Renal cortical epithelial cell (primary cell): ENCODE measurements at regions not wholly inside any gene's neighbourhood (a gene's known extent, or its start where the extent isn't known, plus 50 kb on each side); places are given as distances from the start of the nearest gene placed in this dataset.

Source experiments
- DNase-seq: peaks from one replicate; pipeline ENCODE4 v3.0.0-alpha.2; 2011; ENCODE audit warnings: low read depth

DNA sequence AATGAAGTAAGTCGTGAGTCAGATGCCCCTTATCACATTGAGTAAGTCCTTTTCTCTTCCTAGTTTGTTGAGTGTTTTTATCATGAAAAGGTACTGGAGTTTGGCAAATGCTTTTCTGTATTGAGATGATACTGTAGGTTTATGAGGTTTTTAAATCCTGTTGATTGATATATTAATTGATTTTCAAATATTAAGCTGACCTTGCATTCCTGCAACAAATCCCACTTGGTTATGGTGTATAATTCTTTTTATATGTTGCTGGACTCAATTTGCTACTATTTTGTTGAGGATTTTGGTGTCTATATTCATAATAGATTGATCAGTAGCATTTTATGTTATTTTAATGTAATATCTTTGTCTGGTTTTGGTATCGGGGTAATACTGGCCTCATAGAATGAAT lies 81.0 kb upstream of the BNC2 start:
- no peak for DNase-seq

DNA sequence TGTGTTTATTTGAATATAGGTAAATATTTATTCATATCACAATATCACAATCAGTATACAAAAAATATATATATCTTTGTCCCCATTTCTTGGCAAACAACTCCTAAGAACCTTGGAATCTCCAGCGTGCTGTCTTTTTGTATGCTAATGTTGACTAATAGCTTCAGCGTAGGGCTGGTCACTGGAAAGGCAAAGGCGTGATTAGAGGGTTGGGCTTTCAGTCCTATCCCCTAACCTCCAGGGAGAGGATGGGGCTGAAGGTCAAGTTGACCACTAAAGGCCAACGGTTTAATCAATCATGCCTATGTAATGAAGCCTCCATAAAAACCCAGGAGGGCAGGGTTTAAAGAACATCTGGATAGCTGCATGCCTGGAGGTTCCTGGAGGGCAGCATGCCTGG lies 79.6 kb upstream of the BNC2 start:
- no peak for DNase-seq

DNA sequence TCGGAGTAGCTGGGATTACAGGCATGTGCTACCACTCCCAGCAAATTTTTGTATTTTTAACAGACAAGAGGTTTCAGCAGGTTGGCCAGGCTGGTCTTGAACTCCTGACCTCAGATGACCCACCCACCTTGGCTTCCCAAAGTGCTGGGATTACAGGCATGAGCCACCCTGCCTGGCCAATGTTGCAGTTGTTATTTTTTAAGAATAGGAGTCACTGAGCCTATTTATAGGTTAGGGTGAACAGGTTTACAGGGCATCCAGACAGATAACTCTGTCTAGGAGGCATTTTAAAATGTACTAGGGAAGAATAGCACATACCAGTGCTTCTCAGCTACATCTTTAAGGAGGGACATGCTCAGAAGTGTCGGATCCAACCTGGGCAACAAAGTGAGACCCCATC lies 60.1 kb upstream of the BNC2 start:
- no peak for DNase-seq

DNA sequence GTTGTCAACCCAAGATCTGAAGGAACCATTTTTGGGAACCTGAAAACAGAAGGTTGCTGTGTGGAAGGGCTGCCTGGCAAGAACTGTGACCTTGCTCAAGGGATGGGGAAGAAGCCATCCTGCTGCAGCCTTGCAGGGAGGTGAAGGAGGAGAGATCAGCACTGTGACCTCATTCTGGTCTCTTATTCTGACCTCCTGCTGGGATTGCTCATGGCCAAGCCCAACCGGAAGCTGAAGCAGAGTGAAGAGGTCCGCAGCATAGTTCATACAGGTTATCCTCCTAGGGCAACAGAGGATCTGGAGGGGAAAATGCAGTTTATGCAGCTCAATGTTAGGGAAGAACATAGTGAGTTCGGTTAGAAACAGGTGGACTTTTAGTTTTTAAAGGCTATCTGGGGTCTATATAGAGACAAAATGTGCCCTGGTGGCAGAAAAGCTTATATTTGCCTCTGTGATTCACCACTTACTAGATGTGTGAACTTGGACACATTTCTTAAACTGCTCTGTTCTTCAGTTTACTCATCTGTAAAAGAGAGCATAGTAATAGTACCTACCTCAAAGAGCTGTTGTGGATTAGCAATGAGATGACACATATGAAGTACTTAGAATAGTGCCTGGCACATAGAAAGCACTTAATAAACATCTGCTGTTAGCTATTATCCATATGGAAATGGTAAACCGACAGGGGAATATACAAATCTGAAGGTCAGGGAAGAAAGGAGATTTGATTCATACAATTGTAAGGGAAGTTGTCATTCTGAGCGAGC lies 57.9 kb upstream of the BNC2 start:
- DNase-seq: peak; percentile 45

DNA sequence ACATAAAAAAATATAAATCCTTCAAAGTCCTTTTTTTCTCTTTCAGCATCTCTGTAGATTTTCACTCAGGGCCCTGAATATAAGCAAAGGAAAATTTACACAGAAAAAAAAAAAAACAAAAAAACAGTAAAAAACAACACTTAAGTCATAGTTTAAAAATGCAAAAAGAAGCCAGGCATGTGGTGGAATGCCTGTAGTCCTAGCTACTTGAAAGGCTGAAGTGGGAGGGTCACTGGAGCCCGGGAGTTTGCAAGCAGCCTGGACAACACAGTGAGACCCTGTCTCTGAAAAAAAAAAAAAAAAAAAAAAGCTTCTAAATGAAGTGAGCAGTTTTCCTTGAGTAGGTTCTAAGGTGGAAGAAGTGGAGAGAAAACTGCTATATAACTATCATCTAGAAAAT lies 55.0 kb upstream of the BNC2 start:
- DNase-seq: no peak

DNA sequence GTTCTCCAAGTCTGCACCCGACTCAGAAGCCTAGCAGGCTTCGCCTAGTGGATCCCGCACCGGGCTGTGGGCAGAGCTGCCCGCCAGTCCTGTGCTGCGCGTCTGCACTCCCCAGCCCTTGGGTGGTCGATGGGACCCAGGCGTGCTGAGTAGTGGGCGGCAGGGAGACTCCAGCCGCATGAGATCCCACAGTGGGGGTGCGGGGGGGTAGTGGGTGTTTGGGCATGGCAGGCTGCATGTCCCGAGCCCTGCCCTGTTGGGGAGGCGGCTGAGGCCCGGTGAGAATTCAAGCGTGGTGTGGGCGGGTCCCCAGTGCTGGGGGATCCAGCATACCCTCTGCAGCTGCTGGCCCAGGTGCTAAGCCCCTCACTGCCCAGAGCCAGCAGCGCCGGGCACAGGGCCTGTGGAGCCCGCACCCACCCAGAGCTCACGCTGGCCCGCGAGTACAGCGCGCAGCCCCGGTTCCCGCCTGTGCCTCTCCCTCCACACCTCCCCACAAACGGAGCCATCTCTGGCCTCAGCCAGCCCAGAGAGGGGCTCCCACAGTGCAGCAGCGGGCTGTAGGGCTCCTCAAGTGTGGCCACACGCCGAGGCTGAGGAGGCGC lies 53.9 kb upstream of the BNC2 start:
- DNase-seq: no peak

DNA sequence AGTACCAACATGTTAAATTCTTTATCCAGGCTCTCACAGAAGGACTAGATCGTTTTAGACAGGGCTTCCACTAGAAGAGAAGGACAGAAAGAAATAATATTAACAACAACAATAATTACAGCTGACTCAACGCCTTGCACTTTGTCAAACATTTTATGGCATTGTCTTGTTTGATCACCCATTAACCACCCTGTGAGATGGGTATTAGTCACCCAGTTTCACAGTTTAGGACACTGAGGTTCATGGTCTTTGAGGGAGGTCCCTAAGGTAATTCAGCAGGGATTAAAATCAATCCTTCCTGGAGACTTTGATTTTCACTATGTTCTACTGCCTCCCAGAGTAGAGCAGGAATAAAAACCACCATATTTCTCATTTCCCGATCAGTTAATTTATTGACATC lies 51.4 kb upstream of the BNC2 start:
- DNase-seq: peak; percentile 98
